Neural progenitor cell (in vitro differentiated cells): ENCODE measurements at regions not wholly inside any gene's neighbourhood (a gene's known extent, or its start where the extent isn't known, plus 50 kb on each side); places are given as distances from the start of the nearest gene placed in this dataset.

Experiments
- DNase-seq: peaks from one replicate; pipeline ENCODE4 v3.0.0-alpha.2; 2016; ENCODE audit warnings: low spot score
- H2AFZ ChIP-seq: fragments of 200-600 bp; sonication (generic); replicated peaks from 2 replicates; pipeline ENCODE4 v1.6.1; 2016; ENCODE audit warnings: antibody characterized with exemption
- H3F3A ChIP-seq: fragments of 200-600 bp; sonication (generic); 2 replicates; pipeline ENCODE4 v1.6.1; 2016; ENCODE audit warnings: antibody characterized with exemption, low read depth
- H3K27ac ChIP-seq: fragments of 200-600 bp; sonication (generic); 2 replicates; pipeline ENCODE4 v1.5.1; 2016; ENCODE audit warnings: mild to moderate bottlenecking
- H3K27me3 ChIP-seq: fragments of 200-600 bp; sonication (generic); 2 replicates; pipeline ENCODE4 v1.6.1; 2016; ENCODE audit warnings: mild to moderate bottlenecking, moderate library complexity
- H3K36me3 ChIP-seq: fragments of 200-600 bp; sonication (generic); 2 replicates; pipeline ENCODE4 v1.5.1; 2016
- H3K4me1 ChIP-seq: fragments of 200-600 bp; sonication (generic); 2 replicates; pipeline ENCODE4 v1.6.1; 2016; ENCODE audit warnings: mixed run types
- H3K4me2 ChIP-seq: fragments of 200-600 bp; sonication (generic); 2 replicates; pipeline ENCODE4 v1.6.1; 2016
- H3K4me3 ChIP-seq: fragments of 200-600 bp; sonication (generic); 2 replicates; pipeline ENCODE4 v1.5.1; 2016
- H3K79me2 ChIP-seq: fragments of 200-600 bp; sonication (generic); 2 replicates; pipeline ENCODE4 v1.6.1; 2016; ENCODE audit warnings: low read depth
- H3K9ac ChIP-seq: fragments of 200-600 bp; sonication (generic); 2 replicates; pipeline ENCODE4 v1.6.1; 2016
- H3K9me3 ChIP-seq: fragments of 200-600 bp; sonication (generic); 2 replicates; pipeline ENCODE4 v1.5.1; 2016; ENCODE audit warnings: low read depth
- H4K20me1 ChIP-seq: fragments of 200-600 bp; sonication (generic); 2 replicates; pipeline ENCODE4 v1.6.1; 2016; ENCODE audit warnings: low read depth
- H3K27ac Mint-ChIP-seq: 3 replicates; pipeline ENCODE4 v1.8.0; 2021; ENCODE audit warnings: mixed read lengths
- H3K27me3 Mint-ChIP-seq: 2 replicates; pipeline ENCODE4 v1.8.0; 2022; ENCODE audit warnings: low read depth, mild to moderate bottlenecking, inconsistent platforms, moderate library complexity, mixed read lengths; ENCODE audit not compliant: insufficient read depth
- H3K36me3 Mint-ChIP-seq: 3 replicates; pipeline ENCODE4 v1.8.0; 2021; ENCODE audit warnings: mixed read lengths
- H3K4me1 Mint-ChIP-seq: 3 replicates; pipeline ENCODE4 v1.8.0; 2021; ENCODE audit warnings: mixed read lengths
- H3K4me3 Mint-ChIP-seq: 3 replicates; pipeline ENCODE4 v1.8.0; 2021; ENCODE audit warnings: mild to moderate bottlenecking, moderate library complexity, mixed read lengths
- H3K9me3 Mint-ChIP-seq: 3 replicates; pipeline ENCODE4 v1.8.0; 2020; ENCODE audit warnings: mixed read lengths
- CTCF ChIP-seq: fragments of 200-600 bp; sonication (generic); IDR thresholded peaks from 2 replicates; pipeline ENCODE4 v1.5.1; 2017; ENCODE audit warnings: antibody characterized with exemption, mild to moderate bottlenecking
- EZH2 ChIP-seq: fragments of 200-600 bp; sonication (generic); IDR thresholded peaks from 2 replicates; pipeline ENCODE4 v1.6.1; 2017; ENCODE audit warnings: antibody characterized with exemption, mild to moderate bottlenecking, moderate library complexity
- EZH2phosphoT487 ChIP-seq: fragments of 200-600 bp; sonication (generic); IDR thresholded peaks from 2 replicates; pipeline ENCODE4 v1.6.1; 2017; ENCODE audit warnings: antibody characterized with exemption

- Mint-ChIP-seq H3K27me3 (no peaks in the 10 kb centered on the region), H3K36me3 (no peaks in the 10 kb centered on the region), H3K27ac (no peak overlapping the region), H3K4me3 (no peak overlapping the region), H3K4me1 (no peaks in the 10 kb centered on the region), H3K9me3 (peaks cover 61% of the 10 kb centered on the region)
- TF ChIP-seq EZH2phosphoT487 (no peak), EZH2 (no peak), CTCF (no peak)
- H3K36me3 ChIP-seq = no peaks in the 10 kb centered on the region
- no peaks in the 10 kb centered on the region for H3K4me1 ChIP-seq
- H2AFZ ChIP-seq = no peak overlapping the region
- H3K79me2 ChIP-seq = no peaks in the 10 kb centered on the region
- H4K20me1 ChIP-seq = no peaks in the 10 kb centered on the region
- H3K4me3 ChIP-seq = no peak overlapping the region
- H3F3A ChIP-seq = no peaks in the 10 kb centered on the region
- H3K9me3 ChIP-seq = peaks cover 3% of the 10 kb centered on the region
- H3K27me3 ChIP-seq = no peaks in the 10 kb centered on the region
- no peak overlapping the region for H3K27ac ChIP-seq
- no peak overlapping the region for H3K4me2 ChIP-seq
- DNase-seq = no peak
- no peak overlapping the region for H3K9ac ChIP-seq
Measured at GRCh38 chr18:14922965-14923565, 175.1 kb downstream of the ANKRD30B start.

GRCh38 chr18:14924226-14924625 is 176.3 kb downstream of the ANKRD30B start:
- no peaks in the 10 kb centered on the region for H3K36me3 ChIP-seq
- H3K4me1 Mint-ChIP-seq = no peaks in the 10 kb centered on the region
- H3K9ac ChIP-seq = no peak overlapping the region
- no peaks in the 10 kb centered on the region for H3K27me3 ChIP-seq
- H3K36me3 Mint-ChIP-seq = no peaks in the 10 kb centered on the region
- no peak overlapping the region for H2AFZ ChIP-seq
- no peaks in the 10 kb centered on the region for H3F3A ChIP-seq
- TF ChIP-seq EZH2 = no peak
- TF ChIP-seq EZH2phosphoT487 = no peak
- no peak for TF ChIP-seq CTCF
- H3K4me2 ChIP-seq = no peak overlapping the region
- H3K9me3 ChIP-seq = peaks cover 6% of the 10 kb centered on the region
- no peak overlapping the region for H3K27ac Mint-ChIP-seq
- peaks cover 66% of the 10 kb centered on the region for H3K9me3 Mint-ChIP-seq
- DNase-seq = no peak
- H3K4me3 ChIP-seq = no peak overlapping the region
- H3K27me3 Mint-ChIP-seq = no peaks in the 10 kb centered on the region
- no peaks in the 10 kb centered on the region for H3K4me1 ChIP-seq
- H3K79me2 ChIP-seq = no peaks in the 10 kb centered on the region
- H3K27ac ChIP-seq = no peak overlapping the region
- H4K20me1 ChIP-seq = no peaks in the 10 kb centered on the region
- H3K4me3 Mint-ChIP-seq = no peak overlapping the region

- DNase-seq = no peak
- no peaks in the 10 kb centered on the region for H3K36me3 ChIP-seq
- H3K4me1 Mint-ChIP-seq = no peaks in the 10 kb centered on the region
- H3K27ac Mint-ChIP-seq = no peak overlapping the region
- H3K27me3 Mint-ChIP-seq = no peaks in the 10 kb centered on the region
- H3K4me1 ChIP-seq = no peaks in the 10 kb centered on the region
- peaks cover 2% of the 10 kb centered on the region for H3K36me3 Mint-ChIP-seq
- H3K4me3 Mint-ChIP-seq = no peak overlapping the region
- H3K27me3 ChIP-seq = no peaks in the 10 kb centered on the region
- H3K4me3 ChIP-seq = no peak overlapping the region
- H3K27ac ChIP-seq = no peak overlapping the region
- peaks cover 3% of the 10 kb centered on the region for H3K9me3 ChIP-seq
- no peak overlapping the region for H3K4me2 ChIP-seq
- H3F3A ChIP-seq = no peaks in the 10 kb centered on the region
- H3K9ac ChIP-seq = no peak overlapping the region
- H3K9me3 Mint-ChIP-seq = peaks cover 66% of the 10 kb centered on the region
- no peak overlapping the region for H2AFZ ChIP-seq
- H4K20me1 ChIP-seq = no peaks in the 10 kb centered on the region
- TF ChIP-seq EZH2 = no peak
- TF ChIP-seq CTCF = no peak
- TF ChIP-seq EZH2phosphoT487 = no peak
- H3K79me2 ChIP-seq = no peaks in the 10 kb centered on the region
Measured at GRCh38 chr18:14925281-14925709, 177.3 kb downstream of the ANKRD30B start.
